Colonic mucosa (tissue), 4 donors: ENCODE measurements at regions not wholly inside any gene's neighbourhood (a gene's known extent, or its start where the extent isn't known, plus 50 kb on each side); places are given as distances from the start of the nearest gene placed in this dataset.

Experiments used
- DNase-seq: peaks from one replicate; pipeline ENCODE4 v3.0.0-alpha.2; 2020
- H3K27ac ChIP-seq: fragments of 200-600 bp; one replicate; pipeline ENCODE4 v1.8.0; 2021
- H3K27me3 ChIP-seq: fragments of 200-600 bp; one replicate; pipeline ENCODE4 v1.8.0; 2021
- H3K36me3 ChIP-seq: fragments of 200-600 bp; one replicate; pipeline ENCODE4 v1.8.0; 2021
- H3K4me1 ChIP-seq: fragments of 200-600 bp; one replicate; pipeline ENCODE4 v1.8.0; 2021; ENCODE audit warnings: mild to moderate bottlenecking
- H3K4me3 ChIP-seq: fragments of 200-600 bp; one replicate; pipeline ENCODE4 v1.8.0; 2021
- H3K9ac ChIP-seq, 2 donors: one replicate each; pipeline ENCODE4 v1.7.0; 2013; ENCODE audit warnings: control low read depth in 2 of 2, low read depth in 2 of 2, low read length in 2 of 2
- H3K9me3 ChIP-seq: fragments of 200-600 bp; one replicate; pipeline ENCODE4 v1.8.0; 2021
- CTCF ChIP-seq: fragments of 200-600 bp; IDR thresholded peaks from one replicate; pipeline ENCODE4 v1.8.0; 2022; ENCODE audit warnings: antibody characterized with exemption, mild to moderate bottlenecking
- intact Hi-C: fragments of 100-400 bp; cut with DNase I; formaldehyde crosslinking; loops from one replicate; pipeline ENCODE4 v1.14.1; 2022
- donor health status: healthy.
- donor health status: DM: no; HTN: no; CAD: no.
- donor health status: DM: no; HTN: no; CAD: no.

GRCh38 chr10:4337563-4337962 lies 488.4 kb upstream of the AKR1E2 start:
- Histone ChIP-seq H3K9me3 (no peaks in the 10 kb centered on the region), H3K4me1 (no peaks in the 10 kb centered on the region), H3K4me3 (no peak overlapping the region), H3K27ac (no peak overlapping the region), H3K36me3 (no peaks in the 10 kb centered on the region), H3K9ac (no peak overlapping the region), H3K27me3 (no peaks in the 10 kb centered on the region)
- intact Hi-C loops, result no loop called here
- TF ChIP-seq CTCF, result no peak
- no peak for DNase-seq

GRCh38 chr10:4334871-4335270 lies 491.1 kb upstream of the AKR1E2 start:
- H3K4me3 ChIP-seq, result no peak overlapping the region
- H3K27ac ChIP-seq, result no peak overlapping the region
- no peaks in the 10 kb centered on the region for H3K36me3 ChIP-seq
- DNase-seq, result no peak
- intact Hi-C loops, result no loop called here
- no peaks in the 10 kb centered on the region for H3K27me3 ChIP-seq
- H3K4me1 ChIP-seq, result no peaks in the 10 kb centered on the region
- no peak overlapping the region for H3K9ac ChIP-seq
- TF ChIP-seq CTCF, result no peak
- H3K9me3 ChIP-seq, result no peaks in the 10 kb centered on the region

- no peaks in the 10 kb centered on the region for H3K36me3 ChIP-seq
- H3K9ac ChIP-seq, result no peak overlapping the region
- H3K4me3 ChIP-seq, result no peak overlapping the region
- no peak overlapping the region for H3K27ac ChIP-seq
- TF ChIP-seq CTCF, result no peak
- DNase-seq, result no peak
- no peaks in the 10 kb centered on the region for H3K27me3 ChIP-seq
- intact Hi-C loops, result no loop called here
- no peaks in the 10 kb centered on the region for H3K4me1 ChIP-seq
- no peaks in the 10 kb centered on the region for H3K9me3 ChIP-seq
These were observed 492.0 kb upstream of the AKR1E2 start for GRCh38 chr10:4334015-4334414.

GRCh38 chr10:4333459-4333894 lies 492.5 kb upstream of the AKR1E2 start:
- H3K27me3 ChIP-seq, result no peaks in the 10 kb centered on the region
- no peaks in the 10 kb centered on the region for H3K36me3 ChIP-seq
- no peak for TF ChIP-seq CTCF
- H3K9ac ChIP-seq, result no peak overlapping the region
- no peak overlapping the region for H3K27ac ChIP-seq
- DNase-seq, result no peak
- H3K4me1 ChIP-seq, result no peaks in the 10 kb centered on the region
- H3K9me3 ChIP-seq, result no peaks in the 10 kb centered on the region
- no peak overlapping the region for H3K4me3 ChIP-seq
- intact Hi-C loops, result no loop called here

- intact Hi-C loops, result no loop called here
- no peaks in the 10 kb centered on the region for H3K9me3 ChIP-seq
- H3K4me3 ChIP-seq, result no peak overlapping the region
- no peak for DNase-seq
- no peaks in the 10 kb centered on the region for H3K27me3 ChIP-seq
- no peaks in the 10 kb centered on the region for H3K4me1 ChIP-seq
- no peak for TF ChIP-seq CTCF
- H3K36me3 ChIP-seq, result no peaks in the 10 kb centered on the region
- no peak overlapping the region for H3K27ac ChIP-seq
- H3K9ac ChIP-seq, result no peak overlapping the region
These were observed 493.1 kb upstream of the AKR1E2 start for GRCh38 chr10:4332764-4333458.
